ENCODE measurements at regions not wholly inside any gene's neighbourhood (a gene's known extent, or its start where the extent isn't known, plus 50 kb on each side); places are given as distances from the start of the nearest gene placed in this dataset.

DNA sequence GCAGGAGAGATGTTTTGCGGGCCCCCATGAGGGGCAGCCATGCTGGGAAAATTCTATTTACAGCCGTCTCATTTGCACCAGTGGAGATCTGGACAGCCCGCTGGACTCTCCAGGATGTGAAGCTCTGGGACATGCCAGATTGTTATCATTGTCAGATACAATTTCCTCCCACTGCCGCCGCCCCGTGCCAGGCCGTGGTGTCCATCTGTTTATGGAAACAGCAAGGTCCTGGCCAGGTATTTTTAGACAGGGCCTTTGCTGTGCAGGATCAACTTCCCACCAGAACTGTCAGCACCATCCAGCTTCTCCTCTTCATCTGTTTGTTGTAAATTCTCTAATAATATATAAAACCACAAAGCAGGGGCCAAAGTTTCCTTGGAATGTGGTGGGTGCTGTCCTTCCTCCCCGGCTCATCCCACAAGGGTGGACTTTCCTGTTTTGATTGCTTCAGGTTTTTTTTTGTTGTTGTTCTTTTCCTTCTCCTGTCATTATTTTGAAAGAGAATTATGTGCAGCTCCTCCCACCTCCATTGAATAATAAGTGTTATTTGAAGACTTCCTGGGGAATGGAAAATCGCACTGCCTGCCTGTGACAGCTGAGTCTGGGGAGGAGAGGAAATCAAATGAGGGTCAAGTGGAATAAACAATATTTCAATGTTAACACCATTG lies 398.1 kb downstream of the TNS1 start:
- TF ChIP-seq, protein P1, sequence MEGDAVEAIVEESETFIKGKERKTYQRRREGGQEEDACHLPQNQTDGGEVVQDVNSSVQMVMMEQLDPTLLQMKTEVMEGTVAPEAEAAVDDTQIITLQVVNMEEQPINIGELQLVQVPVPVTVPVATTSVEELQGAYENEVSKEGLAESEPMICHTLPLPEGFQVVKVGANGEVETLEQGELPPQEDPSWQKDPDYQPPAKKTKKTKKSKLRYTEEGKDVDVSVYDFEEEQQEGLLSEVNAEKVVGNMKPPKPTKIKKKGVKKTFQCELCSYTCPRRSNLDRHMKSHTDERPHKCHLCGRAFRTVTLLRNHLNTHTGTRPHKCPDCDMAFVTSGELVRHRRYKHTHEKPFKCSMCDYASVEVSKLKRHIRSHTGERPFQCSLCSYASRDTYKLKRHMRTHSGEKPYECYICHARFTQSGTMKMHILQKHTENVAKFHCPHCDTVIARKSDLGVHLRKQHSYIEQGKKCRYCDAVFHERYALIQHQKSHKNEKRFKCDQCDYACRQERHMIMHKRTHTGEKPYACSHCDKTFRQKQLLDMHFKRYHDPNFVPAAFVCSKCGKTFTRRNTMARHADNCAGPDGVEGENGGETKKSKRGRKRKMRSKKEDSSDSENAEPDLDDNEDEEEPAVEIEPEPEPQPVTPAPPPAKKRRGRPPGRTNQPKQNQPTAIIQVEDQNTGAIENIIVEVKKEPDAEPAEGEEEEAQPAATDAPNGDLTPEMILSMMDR (IDR thresholded peaks at IDR 0.05; ENCODE audit: insufficient read depth, low read length, severe bottlenecking), result no peak
- DNase-seq (ENCODE audit: low read depth), result no peak
- Histone ChIP-seq H3K27me3 (ENCODE audit: control insufficient read depth, insufficient read depth, low read length) (peaks cover 10% of the 10 kb centered on the region), H3K36me3 (ENCODE audit: control insufficient read depth, insufficient read depth, low read length) (no peaks in the 10 kb centered on the region), H3K4me3 (ENCODE audit: low read depth, low read length) (no peak overlapping the region)
- FAIRE-seq, result no peak

DNA sequence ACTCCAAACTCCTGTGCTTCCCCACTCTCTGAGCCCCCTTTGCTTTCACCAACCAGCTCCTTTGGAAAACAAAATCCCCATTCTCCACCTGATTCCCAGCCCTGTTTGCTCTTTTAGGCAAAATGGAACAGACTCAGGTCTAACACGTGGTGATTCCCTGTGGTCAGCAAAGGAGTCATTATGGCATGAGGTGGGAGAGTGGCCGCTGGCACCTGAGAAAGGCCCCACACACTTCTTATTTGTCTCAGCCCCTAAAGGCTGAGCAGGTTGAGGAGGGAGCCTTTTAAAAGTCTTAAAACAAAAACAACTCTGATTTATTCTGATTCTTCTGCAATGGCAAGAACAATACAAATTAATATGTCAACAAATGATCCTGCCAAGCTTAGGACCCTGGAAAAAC lies 401.2 kb downstream of the TNS1 start:
- DNase-seq (ENCODE audit: low read depth), result no peak
- Histone ChIP-seq H3K36me3 (ENCODE audit: control insufficient read depth, insufficient read depth, low read length) (no peaks in the 10 kb centered on the region), H3K4me3 (ENCODE audit: low read depth, low read length) (no peak overlapping the region), H3K27me3 (ENCODE audit: control insufficient read depth, insufficient read depth, low read length) (peaks cover 8% of the 10 kb centered on the region)
- TF ChIP-seq, protein P1 (IDR thresholded peaks at IDR 0.05; ENCODE audit: insufficient read depth, low read length, severe bottlenecking), result no peak
- FAIRE-seq, result no peak

DNA sequence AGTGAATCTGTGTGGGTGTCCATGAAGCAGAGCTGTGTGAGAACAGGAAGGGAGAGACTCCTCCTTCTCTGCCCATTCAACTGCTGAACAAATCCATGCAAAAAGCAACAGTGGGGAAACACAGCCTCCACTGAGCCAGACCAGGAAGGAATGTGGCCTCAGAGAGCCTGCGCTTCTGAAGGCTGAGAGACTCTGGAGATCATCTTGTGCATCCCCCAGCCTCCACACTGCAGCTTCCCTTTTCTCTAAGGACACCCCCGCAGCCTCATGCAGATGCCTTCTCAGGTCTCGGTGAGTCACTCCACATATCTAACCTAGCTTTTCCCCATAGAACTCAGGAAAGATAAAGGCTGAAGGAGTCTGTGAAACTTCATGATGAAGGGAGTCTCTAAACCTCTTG lies 402.9 kb downstream of the TNS1 start:
- no peaks in the 10 kb centered on the region for H3K36me3 ChIP-seq (ENCODE audit: control insufficient read depth, insufficient read depth, low read length)
- no peak for FAIRE-seq
- H3K27me3 ChIP-seq (ENCODE audit: control insufficient read depth, insufficient read depth, low read length), result peaks cover 6% of the 10 kb centered on the region
- H3K4me3 ChIP-seq (ENCODE audit: low read depth, low read length), result no peak overlapping the region
- TF ChIP-seq, protein P1 (IDR thresholded peaks at IDR 0.05; ENCODE audit: insufficient read depth, low read length, severe bottlenecking), result no peak
- DNase-seq (ENCODE audit: low read depth), result no peak

DNA sequence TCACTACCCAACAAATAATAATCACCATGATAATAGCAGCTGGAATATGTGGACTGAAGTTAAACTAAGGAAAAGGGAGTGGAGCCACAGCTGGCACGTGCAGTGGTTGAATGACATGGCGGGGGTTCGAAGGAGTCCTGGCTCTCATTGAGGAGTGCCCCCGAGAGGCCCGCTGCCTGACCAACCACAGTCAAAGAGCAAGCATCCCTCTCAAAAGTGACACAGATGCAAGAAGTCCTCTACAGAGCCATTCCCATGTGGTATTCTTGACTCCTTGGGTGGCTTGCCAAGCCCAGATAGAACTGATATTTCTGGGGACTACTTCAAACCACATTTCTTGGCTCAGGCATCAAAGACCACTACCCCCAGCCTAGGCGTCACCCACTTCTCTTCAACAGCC lies 405.1 kb downstream of the TNS1 start:
- FAIRE-seq (no peak), DNase-seq (ENCODE audit: low read depth) (no peak)
- H3K27me3 ChIP-seq (ENCODE audit: control insufficient read depth, insufficient read depth, low read length), result peaks cover 4% of the 10 kb centered on the region
- TF ChIP-seq, protein P1 (IDR thresholded peaks at IDR 0.05; ENCODE audit: insufficient read depth, low read length, severe bottlenecking), result no peak
- no peak overlapping the region for H3K4me3 ChIP-seq (ENCODE audit: low read depth, low read length)
- no peaks in the 10 kb centered on the region for H3K36me3 ChIP-seq (ENCODE audit: control insufficient read depth, insufficient read depth, low read length)

DNA sequence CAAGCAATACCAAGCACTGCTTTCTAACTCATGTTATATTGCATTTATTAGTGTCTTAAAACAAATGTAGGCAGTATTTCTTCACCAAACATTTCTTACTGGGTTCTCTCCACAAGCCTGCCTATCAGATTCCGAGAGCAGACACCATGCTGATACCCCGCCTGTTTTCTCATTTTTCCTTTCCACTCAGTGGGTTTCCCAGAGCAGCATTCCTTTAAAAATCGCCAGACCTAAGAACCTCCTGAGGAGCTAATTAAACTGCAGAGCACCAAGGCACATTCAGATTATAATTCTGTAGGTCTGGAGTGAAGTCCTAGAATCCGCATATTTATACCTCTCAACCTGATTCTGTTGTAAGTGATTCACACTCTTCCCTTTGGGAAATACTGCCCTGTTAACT lies 405.6 kb downstream of the TNS1 start:
- no peak for DNase-seq (ENCODE audit: low read depth)
- Histone ChIP-seq H3K36me3 (ENCODE audit: control insufficient read depth, insufficient read depth, low read length) (no peaks in the 10 kb centered on the region), H3K27me3 (ENCODE audit: control insufficient read depth, insufficient read depth, low read length) (peaks cover 4% of the 10 kb centered on the region), H3K4me3 (ENCODE audit: low read depth, low read length) (no peak overlapping the region)
- TF ChIP-seq, protein P1 (IDR thresholded peaks at IDR 0.05; ENCODE audit: insufficient read depth, low read length, severe bottlenecking), result no peak
- no peak for FAIRE-seq

DNA sequence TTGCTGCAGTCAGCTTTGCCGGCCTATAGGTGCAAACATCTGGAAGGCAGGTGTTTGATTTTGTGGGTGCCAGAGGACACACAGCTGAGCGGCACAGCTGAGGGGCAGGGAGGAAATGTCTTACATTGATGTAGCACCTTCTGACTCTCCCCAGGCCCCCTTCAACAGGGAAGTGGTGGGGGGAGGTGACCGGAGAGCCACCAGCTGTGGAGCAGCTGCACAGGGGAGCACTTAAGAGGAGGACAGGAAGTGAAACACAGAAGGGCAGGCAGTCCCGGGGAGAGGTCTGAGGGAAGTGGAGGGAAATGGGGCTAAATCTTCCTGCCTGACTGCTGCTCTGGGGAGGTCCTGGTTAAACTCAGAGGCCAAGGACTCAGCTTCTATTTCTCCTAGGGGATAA lies 409.1 kb downstream of the TNS1 start:
- Histone ChIP-seq H3K36me3 (ENCODE audit: control insufficient read depth, insufficient read depth, low read length) (no peaks in the 10 kb centered on the region), H3K27me3 (ENCODE audit: control insufficient read depth, insufficient read depth, low read length) (no peaks in the 10 kb centered on the region), H3K4me3 (ENCODE audit: low read depth, low read length) (no peak overlapping the region)
- TF ChIP-seq, protein P1 (IDR thresholded peaks at IDR 0.05; ENCODE audit: insufficient read depth, low read length, severe bottlenecking), result no peak
- no peak for FAIRE-seq
- DNase-seq (ENCODE audit: low read depth), result no peak

All from bronchial epithelial cell (primary cell).